ENCODE measurements at regions not wholly inside any gene's neighbourhood (a gene's known extent, or its start where the extent isn't known, plus 50 kb on each side); places are given as distances from the start of the nearest gene placed in this dataset.

GRCh38 chr6:97815301-97815812 is 532.3 kb upstream of the MMS22L start:
- DNase-seq: no peak

GRCh38 chr6:97816526-97816925 is 533.5 kb upstream of the MMS22L start:
- no peak for DNase-seq

- DNase-seq: peak in 4 of 14 donors; percentile 1 to 20 (median 4)
Observed at GRCh38 chr6:97819710-97820109, 536.7 kb upstream of the MMS22L start.

GRCh38 chr6:97820400-97820799 is 537.4 kb upstream of the MMS22L start:
- DNase-seq: no peak

- DNase-seq: no peak
Observed at GRCh38 chr6:97822632-97823031, 539.6 kb upstream of the MMS22L start.

GRCh38 chr6:97841763-97842162 is 558.7 kb upstream of the MMS22L start:
- no peak for DNase-seq

- no peak for DNase-seq
Observed at GRCh38 chr6:97842521-97842920, 559.5 kb upstream of the MMS22L start.

- DNase-seq: no peak
Observed at GRCh38 chr6:97849390-97849789, 566.4 kb upstream of the MMS22L start.

GRCh38 chr6:97850458-97851212 is 567.6 kb upstream of the MMS22L start:
- peak in 1 of 14 donors; percentile 7 for DNase-seq

- DNase-seq: no peak
Observed at GRCh38 chr6:97863697-97864096, 580.7 kb upstream of the MMS22L start.

GRCh38 chr6:97864366-97864765 is 581.4 kb upstream of the MMS22L start:
- DNase-seq: no peak

- no peak for DNase-seq
Observed at GRCh38 chr6:97864826-97865225, 581.8 kb upstream of the MMS22L start.

- DNase-seq: no peak
Observed at GRCh38 chr6:97865612-97866011, 582.6 kb upstream of the MMS22L start.

- no peak for DNase-seq
Observed at GRCh38 chr6:97866616-97867015, 583.6 kb upstream of the MMS22L start.

GRCh38 chr6:97867177-97867576 is 584.2 kb upstream of the MMS22L start:
- no peak for DNase-seq

- no peak for DNase-seq
Observed at GRCh38 chr6:97870273-97870672, 587.3 kb upstream of the MMS22L start.

GRCh38 chr6:97876711-97877110 is 593.7 kb upstream of the MMS22L start:
- DNase-seq: no peak

GRCh38 chr6:97882755-97883154 is 599.7 kb upstream of the MMS22L start:
- DNase-seq: no peak

- no peak for DNase-seq
Observed at GRCh38 chr6:97885325-97885724, 602.3 kb upstream of the MMS22L start.

- no peak for DNase-seq
Observed at GRCh38 chr6:97885828-97886227, 602.8 kb upstream of the MMS22L start.

GRCh38 chr6:97901531-97901930 is 618.5 kb upstream of the MMS22L start:
- no peak for DNase-seq

GRCh38 chr6:97909380-97909779 is 626.4 kb upstream of the MMS22L start:
- no peak for DNase-seq

- DNase-seq: no peak
Observed at GRCh38 chr6:97913721-97914120, 630.7 kb upstream of the MMS22L start.

- DNase-seq: no peak
Observed at GRCh38 chr6:97914912-97915311, 631.9 kb upstream of the MMS22L start.

GRCh38 chr6:97915537-97915936 is 632.5 kb upstream of the MMS22L start:
- no peak for DNase-seq
